GM12891 (cell line): ENCODE measurements at regions not wholly inside any gene's neighbourhood (a gene's known extent, or its start where the extent isn't known, plus 50 kb on each side); places are given as distances from the start of the nearest gene placed in this dataset.

Experiments used
- POLR2A ChIP-seq: IDR thresholded peaks from 2 replicates; pipeline ENCODE4 v1.6.1; 2011; ENCODE audit warnings: low read depth, low read length, control low read depth
- POLR2AphosphoS5 ChIP-seq: IDR thresholded peaks from 2 replicates; pipeline ENCODE4 v1.6.1; 2011; ENCODE audit warnings: low read depth, low read length, control low read depth
- POU2F2 ChIP-seq: IDR thresholded peaks from 2 replicates; pipeline ENCODE4 v1.6.1; 2011; ENCODE audit warnings: low read depth, mild to moderate bottlenecking, control low read depth, low read length, moderate library complexity
- TAF1 ChIP-seq: IDR thresholded peaks from 2 replicates; pipeline ENCODE4 v1.6.1; 2011; ENCODE audit warnings: low read depth, low read length, control low read depth

DNA sequence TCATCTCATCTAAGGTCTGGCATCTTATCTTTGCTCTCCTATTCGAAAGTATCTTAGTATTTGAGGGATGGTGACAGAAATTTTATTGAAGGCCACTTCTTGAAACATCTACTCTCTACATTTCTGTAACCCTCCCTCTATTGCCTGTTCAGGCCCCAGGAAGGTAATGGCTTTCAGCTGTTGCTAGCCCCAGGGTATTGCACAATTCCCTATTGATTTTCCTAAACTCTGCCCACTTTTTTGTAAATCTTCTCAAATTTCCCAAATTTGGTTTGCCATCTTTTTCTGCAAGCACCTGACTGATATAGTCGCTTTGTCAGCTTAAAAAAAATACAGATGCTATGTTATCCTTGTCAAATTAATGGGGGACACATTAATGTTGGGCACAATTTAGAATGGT, 242.1 kb downstream of the RAP2B start:
- no peak for TF ChIP-seq POLR2AphosphoS5
- no peak for TF ChIP-seq POLR2A
- no peak for TF ChIP-seq POU2F2
- no peak for TF ChIP-seq TAF1
